Inflammatory macrophage (primary cell): ENCODE measurements at regions not wholly inside any gene's neighbourhood (a gene's known extent, or its start where the extent isn't known, plus 50 kb on each side); places are given as distances from the start of the nearest gene placed in this dataset.
A peak's percentile ranks its signal among the peaks of the same experiment; 100 is the strongest.

ENCODE experiments used
- DNase-seq, 2 donors: peaks; one replicate each; pipeline ENCODE4 v3.0.0-alpha.2; 2020 to 2022

GRCh38 chr15:100784493-100785180 is 95.0 kb upstream of the ALDH1A3 start:
- no peak for DNase-seq

GRCh38 chr15:100785181-100786138 is 94.2 kb upstream of the ALDH1A3 start:
- DNase-seq: no peak

DNA sequence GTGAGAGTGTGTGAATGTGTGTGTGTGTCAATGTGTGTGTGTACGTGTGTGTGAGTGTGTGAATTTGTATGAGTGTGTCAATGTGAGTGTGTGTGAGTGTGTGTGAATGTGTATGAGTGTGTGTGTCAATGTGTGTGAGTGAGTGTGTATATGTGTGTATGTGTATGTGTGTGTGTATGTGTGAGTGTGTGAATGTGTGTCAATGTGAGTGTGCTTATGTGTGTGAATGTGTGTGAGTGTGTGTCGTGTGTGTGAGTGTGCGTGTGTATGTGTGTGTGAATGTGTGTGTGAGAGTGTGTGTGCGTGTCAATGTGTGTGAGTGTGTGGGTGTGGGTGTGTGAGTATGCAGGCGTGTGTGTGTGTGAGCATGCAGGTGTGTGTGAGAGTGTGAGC is 93.5 kb upstream of the ALDH1A3 start:
- DNase-seq: no peak

GRCh38 chr15:100786901-100787566 is 92.6 kb upstream of the ALDH1A3 start:
- no peak for DNase-seq

DNA sequence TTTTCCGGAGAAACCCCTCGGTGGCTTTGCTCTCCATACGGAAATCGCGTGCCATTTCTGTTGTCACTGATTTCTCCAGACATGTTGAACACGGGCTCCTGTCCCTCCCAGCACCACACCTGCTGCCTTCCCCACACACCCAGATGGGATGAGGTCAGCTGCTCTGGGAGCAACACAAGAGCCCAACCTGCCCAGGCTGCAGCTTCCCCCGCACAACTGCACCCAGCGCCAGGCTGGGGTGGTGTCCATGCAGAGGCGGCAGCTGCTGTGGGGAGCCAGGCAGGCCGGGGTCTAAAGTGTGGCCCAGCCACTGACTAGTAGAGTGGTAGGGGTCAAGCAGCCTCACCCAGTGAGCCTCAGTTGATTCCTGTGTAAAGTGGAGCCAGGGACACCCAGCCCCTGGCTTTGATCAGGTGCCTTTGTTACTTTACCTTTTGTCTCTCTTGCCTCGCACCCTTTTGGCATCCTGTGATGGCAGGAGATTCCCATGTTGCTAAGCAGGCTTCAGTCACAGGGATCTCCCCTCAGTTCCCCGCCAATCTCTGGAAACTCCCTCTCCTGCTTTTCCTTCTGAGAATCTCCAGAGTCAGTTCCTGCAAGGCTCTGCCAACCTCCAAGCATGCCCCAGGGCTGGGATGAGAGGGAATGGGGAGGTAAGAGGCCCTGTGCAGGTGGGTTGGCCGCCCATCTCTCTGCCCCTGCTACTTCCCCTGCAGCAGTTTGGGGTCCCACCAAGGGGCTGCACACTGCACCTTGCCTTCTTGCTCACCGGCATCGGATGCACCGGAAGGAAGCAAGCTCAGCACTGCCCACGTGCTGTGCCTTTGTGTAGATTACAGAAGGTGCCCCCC is 91.8 kb upstream of the ALDH1A3 start:
- DNase-seq: no peak

- DNase-seq: no peak
These were observed 91.1 kb upstream of the ALDH1A3 start for GRCh38 chr15:100788418-100789105.

- DNase-seq: no peak
These were observed 88.8 kb upstream of the ALDH1A3 start for GRCh38 chr15:100790786-100791265.

DNA sequence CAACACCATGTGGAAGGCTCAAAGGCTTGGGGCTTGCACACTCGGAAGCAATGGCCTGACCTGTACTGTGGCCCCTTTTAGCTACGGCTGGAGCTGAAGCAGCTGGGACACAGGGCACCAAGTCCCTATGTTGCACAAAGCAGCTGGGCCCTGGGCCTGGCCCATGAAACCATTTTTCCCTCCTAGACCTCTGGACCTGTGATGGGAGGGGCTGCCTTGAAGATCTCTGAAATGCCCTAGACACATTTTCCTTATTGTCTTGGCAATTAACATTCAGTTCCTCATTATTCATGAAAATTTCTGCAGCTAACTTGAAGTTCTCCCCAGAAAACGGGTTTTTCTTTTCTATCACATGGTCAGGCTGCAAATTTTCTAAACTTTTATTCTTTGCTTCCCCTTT is 85.6 kb upstream of the ALDH1A3 start:
- no peak for DNase-seq

DNA sequence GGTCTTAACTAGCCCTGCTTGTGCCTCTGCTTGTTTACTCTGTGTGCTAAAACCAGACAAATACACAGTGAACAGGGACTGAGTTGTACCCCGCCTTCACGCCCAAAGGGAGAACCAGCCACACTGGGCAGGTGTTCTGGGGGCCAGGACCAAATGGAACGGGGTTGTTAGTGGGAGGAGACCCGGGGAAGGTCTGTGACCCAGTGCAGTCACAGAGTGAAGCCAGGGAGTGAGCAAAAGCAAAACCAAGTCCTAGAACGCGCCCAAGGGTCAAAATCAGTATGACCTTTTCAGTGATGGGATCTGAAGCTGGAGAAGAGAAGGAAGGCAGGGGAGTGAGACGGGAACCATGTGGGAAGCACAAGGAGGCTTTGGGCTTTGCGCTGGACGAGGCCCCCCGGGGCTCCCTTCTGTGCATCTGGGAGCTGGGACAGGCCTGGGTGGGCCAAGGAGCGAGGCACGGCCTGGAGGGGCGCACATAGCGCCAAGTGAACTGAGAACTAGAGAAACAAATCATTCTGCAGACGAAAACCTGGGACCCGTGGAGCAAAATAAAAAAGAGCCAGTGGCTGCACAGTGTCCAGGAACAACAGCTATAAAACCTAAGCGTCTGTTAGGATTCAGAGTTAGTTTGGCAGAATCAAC is 78.3 kb upstream of the ALDH1A3 start:
- no peak for DNase-seq

DNA sequence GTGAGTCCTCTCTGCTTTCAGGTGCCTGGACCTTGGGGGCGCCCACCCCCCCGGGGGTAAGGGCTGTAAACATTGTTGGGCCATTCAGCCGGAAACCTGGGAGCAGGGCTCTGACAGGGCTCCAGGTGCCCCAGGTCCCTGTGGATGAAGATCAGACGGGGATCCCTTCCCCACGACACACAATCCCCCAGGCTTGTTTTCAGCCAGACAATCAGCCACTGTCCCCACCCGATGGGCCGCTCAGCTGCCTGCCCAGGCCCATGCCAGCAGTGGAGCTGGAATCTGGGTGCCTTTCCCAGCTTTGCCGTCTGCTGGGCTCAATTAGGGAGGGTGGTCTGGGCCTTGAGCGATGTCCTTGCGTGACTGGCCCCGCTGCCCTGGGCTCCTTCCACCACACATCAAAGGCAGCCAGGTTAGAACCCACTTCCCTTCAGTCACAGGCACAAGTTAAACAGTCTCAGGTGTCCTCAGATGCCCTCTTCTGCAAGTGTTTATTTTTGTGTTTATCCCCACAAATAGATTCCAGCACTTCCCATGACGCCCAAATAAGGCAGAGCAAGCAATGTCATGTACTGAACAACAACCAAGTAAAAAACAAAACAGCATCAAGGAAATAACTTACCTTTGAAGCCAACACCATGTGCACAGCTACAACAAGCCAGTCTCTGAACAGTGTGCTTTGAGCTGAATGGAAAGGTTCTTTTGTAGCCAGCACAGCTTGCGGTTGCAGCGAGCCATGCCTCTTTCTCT is 77.0 kb upstream of the ALDH1A3 start:
- DNase-seq: no peak

GRCh38 chr15:100803171-100803440 is 76.5 kb upstream of the ALDH1A3 start:
- no peak for DNase-seq

DNA sequence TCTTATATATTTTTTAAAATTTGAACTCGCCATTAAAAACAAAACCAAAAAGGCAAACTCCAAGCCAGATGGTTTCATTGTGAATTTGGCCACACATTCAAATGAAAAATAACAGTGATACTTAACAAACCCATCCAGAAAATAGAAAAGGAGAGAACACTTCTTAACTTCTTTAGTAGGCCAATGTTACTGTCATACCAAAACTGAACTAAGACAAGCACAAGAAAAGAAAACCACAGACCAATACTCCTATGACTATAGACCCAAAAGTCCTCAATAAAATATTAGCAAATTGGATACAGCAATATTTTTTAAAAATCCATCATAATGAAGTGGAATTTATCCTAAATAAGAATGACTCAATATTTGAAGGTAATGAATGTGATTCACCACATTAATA is 73.5 kb upstream of the ALDH1A3 start:
- no peak for DNase-seq

DNA sequence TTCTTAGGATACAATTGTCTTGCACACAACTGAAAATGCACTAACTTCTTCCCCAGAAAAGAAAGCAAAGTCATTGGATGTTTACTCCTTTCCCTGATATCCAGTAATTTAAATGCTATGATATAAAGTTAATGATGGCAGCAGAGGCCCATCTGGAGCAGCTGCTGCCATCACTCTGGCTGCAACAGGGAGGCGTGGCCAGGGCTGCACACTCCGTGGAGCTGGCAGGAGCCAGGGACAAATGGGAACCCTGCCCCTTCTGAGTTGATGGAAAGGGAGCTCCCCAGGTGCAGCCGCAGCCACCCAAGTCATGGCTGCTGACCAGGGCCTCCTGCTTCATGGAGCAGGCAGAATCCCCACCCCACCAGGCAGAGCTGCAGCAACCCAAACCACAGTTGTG is 72.6 kb upstream of the ALDH1A3 start:
- DNase-seq: no peak

- no peak for DNase-seq
These were observed 70.9 kb upstream of the ALDH1A3 start for GRCh38 chr15:100808691-100809090.

DNA sequence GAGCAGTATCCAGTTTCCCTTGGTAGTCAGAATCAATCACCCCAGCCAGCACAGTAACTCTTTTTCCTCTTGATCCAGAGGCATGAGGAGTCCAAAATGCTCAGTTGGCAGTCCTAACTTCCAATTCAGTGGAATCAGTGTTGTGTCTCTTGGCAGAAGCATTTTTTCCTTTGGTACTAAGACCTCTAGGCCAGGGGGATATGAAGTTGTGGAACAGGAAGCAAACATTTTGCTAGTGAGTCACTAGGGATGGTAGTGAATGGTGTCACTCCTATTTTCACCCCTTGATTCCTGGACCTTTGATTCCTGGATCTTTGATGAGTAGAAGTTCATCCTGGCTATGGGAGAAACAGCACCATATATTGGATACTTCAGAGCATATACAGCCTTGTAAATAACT is 70.5 kb upstream of the ALDH1A3 start:
- DNase-seq: no peak

- DNase-seq: no peak
These were observed 70.0 kb upstream of the ALDH1A3 start for GRCh38 chr15:100809587-100809986.

GRCh38 chr15:100810229-100810628 is 69.4 kb upstream of the ALDH1A3 start:
- DNase-seq: no peak

DNA sequence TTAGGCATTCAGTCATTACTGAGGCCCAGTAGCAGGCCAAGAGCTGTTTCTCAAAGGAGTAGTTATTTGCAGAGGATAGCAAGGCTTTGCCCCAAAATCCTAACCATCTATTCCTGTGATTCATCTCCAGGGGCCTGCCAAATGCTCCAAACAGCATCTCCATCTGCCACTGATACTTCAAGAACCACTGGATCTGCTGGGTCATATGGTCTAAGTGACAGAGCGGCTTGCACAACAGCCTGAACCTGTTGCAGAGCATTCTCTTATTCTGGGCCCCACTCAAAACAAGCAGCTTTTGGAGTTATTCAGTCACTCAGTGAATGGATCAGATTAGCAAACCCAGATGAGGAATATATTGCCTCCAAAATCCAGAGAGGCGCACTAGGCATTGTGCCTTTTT is 68.8 kb upstream of the ALDH1A3 start:
- no peak for DNase-seq

DNA sequence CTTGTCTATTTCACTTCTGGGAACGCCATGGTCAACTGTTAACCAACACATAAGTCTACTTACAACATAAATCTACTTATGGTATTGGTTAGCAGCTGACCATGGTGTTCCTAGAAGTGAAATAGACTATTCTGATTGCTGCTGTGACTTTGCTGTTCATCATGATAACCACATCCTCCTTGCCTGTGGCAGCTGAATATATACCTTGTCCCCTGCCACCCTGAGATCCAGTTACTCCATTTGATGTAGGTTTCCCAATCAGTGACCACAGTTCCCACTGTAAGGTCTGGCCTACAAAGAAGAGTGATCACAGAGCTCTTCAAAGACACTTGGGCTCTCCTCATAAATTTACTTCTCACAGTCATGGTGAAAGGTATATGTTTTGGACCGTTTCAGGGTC is 66.8 kb upstream of the ALDH1A3 start:
- DNase-seq: peak in 1 of 2 donors; percentile 4

GRCh38 chr15:100818927-100819326 is 60.7 kb upstream of the ALDH1A3 start:
- DNase-seq: no peak

GRCh38 chr15:100820528-100820927 is 59.1 kb upstream of the ALDH1A3 start:
- DNase-seq: no peak
